GM23338 (cell line): ENCODE measurements at regions not wholly inside any gene's neighbourhood (a gene's known extent, or its start where the extent isn't known, plus 50 kb on each side); places are given as distances from the start of the nearest gene placed in this dataset.
"Not testable (repeated sequence)": the region's sequence is repeated elsewhere in the genome, so short reads cannot be mapped to it uniquely, and the experiment has no call there.

Experiments used
- ATAC-seq: fragments of 200-7000 bp; cut with Tn5 transposase; 3 replicates; pipeline ENCODE4 v1.9.1; 2020
- DNase-seq: peaks from one replicate; pipeline ENCODE4 v3.0.0-alpha.2; 2015; ENCODE audit warnings: low spot score
- H2AFZ ChIP-seq: fragments of 200-600 bp; sonication (generic); 2 replicates; pipeline ENCODE4 v1.8.0; 2016; ENCODE audit warnings: antibody characterized with exemption, mild to moderate bottlenecking, moderate library complexity
- H3F3A ChIP-seq: fragments of 200-600 bp; sonication (generic); replicated peaks from 2 replicates; pipeline ENCODE4 v1.8.0; 2017; ENCODE audit warnings: antibody characterized with exemption, mixed run types, low read depth
- H3K27ac ChIP-seq: fragments of 200-600 bp; sonication (generic); 2 replicates; pipeline ENCODE4 v1.6.1; 2016; ENCODE audit warnings: low read depth
- H3K27me3 ChIP-seq: fragments of 200-600 bp; sonication (generic); 2 replicates; pipeline ENCODE4 v1.8.0; 2016; ENCODE audit warnings: mild to moderate bottlenecking, mixed run types, moderate library complexity; ENCODE audit not compliant: insufficient read depth
- H3K36me3 ChIP-seq: fragments of 200-600 bp; sonication (generic); 2 replicates; pipeline ENCODE4 v1.8.0; 2016; ENCODE audit warnings: mild to moderate bottlenecking; ENCODE audit not compliant: insufficient read depth
- H3K4me1 ChIP-seq: fragments of 200-600 bp; sonication (generic); 2 replicates; pipeline ENCODE4 v1.8.0; 2016; ENCODE audit warnings: mild to moderate bottlenecking, moderate library complexity; ENCODE audit not compliant: insufficient read depth
- H3K4me2 ChIP-seq: fragments of 200-600 bp; sonication (generic); 2 replicates; pipeline ENCODE4 v1.7.1; 2017; ENCODE audit warnings: mixed run types
- H3K4me3 ChIP-seq: fragments of 200-600 bp; sonication (generic); 2 replicates; pipeline ENCODE4 v1.6.1; 2016; ENCODE audit warnings: mixed run types
- H3K79me2 ChIP-seq: fragments of 200-600 bp; sonication (generic); replicated peaks from 2 replicates; pipeline ENCODE4 v1.8.0; 2017; ENCODE audit warnings: mild to moderate bottlenecking; ENCODE audit not compliant: insufficient read depth
- H3K9me2 ChIP-seq: fragments of 200-600 bp; sonication (generic); 2 replicates; pipeline ENCODE4 v1.8.0; 2017; ENCODE audit not compliant: insufficient read depth
- H4K20me1 ChIP-seq: fragments of 200-600 bp; sonication (generic); replicated peaks from 2 replicates; pipeline ENCODE4 v1.8.0; 2017; ENCODE audit warnings: mild to moderate bottlenecking; ENCODE audit not compliant: insufficient read depth
- H3K27ac Mint-ChIP-seq: 2 replicates; pipeline ENCODE4 v1.8.0; 2020; ENCODE audit warnings: inconsistent platforms, mild to moderate bottlenecking, moderate library complexity, mixed read lengths
- H3K27me3 Mint-ChIP-seq: 3 replicates; pipeline ENCODE4 v1.8.0; 2022; ENCODE audit warnings: low read depth, mild to moderate bottlenecking, moderate library complexity, mixed read lengths, inconsistent platforms; ENCODE audit not compliant: insufficient read depth, poor library complexity
- H3K36me3 Mint-ChIP-seq: 3 replicates; pipeline ENCODE4 v1.8.0; 2021; ENCODE audit warnings: low read depth, mild to moderate bottlenecking, inconsistent platforms, moderate library complexity, mixed read lengths
- H3K4me1 Mint-ChIP-seq: 3 replicates; pipeline ENCODE4 v1.8.0; 2020; ENCODE audit warnings: mild to moderate bottlenecking, inconsistent platforms, mixed read lengths
- H3K4me3 Mint-ChIP-seq: 3 replicates; pipeline ENCODE4 v1.8.0; 2021; ENCODE audit warnings: moderate library complexity, mild to moderate bottlenecking, inconsistent platforms, mixed read lengths
- H3K9me3 Mint-ChIP-seq: 3 replicates; pipeline ENCODE4 v1.8.0; 2020; ENCODE audit warnings: moderate library complexity, mild to moderate bottlenecking, inconsistent platforms, mixed read lengths
- ETS1 ChIP-seq: IDR thresholded peaks from 2 replicates; pipeline ENCODE4 v1.6.1; 2016; ENCODE audit warnings: antibody characterized with exemption
- EZH2 ChIP-seq: fragments of 200-600 bp; sonication (generic); IDR thresholded peaks from one replicate; pipeline ENCODE4 v1.8.0; 2017; ENCODE audit warnings: antibody characterized with exemption, mild to moderate bottlenecking, low read depth; ENCODE audit not compliant: unreplicated experiment
- NANOG ChIP-seq: IDR thresholded peaks from 2 replicates; pipeline ENCODE4 v1.6.1; 2016; ENCODE audit warnings: antibody characterized with exemption, borderline replicate concordance
- ZNF331 ChIP-seq: fragments of 250-450 bp; sonication (Bioruptor Pico); IDR thresholded peaks from 2 replicates; pipeline ENCODE4 v1.5.0; 2020; ENCODE audit warnings: low read depth, mild to moderate bottlenecking, moderate library complexity
- ZNF462 ChIP-seq: fragments of 250-450 bp; sonication (Bioruptor Pico); IDR thresholded peaks from 2 replicates; pipeline ENCODE4 v1.5.0; 2020; ENCODE audit warnings: mild to moderate bottlenecking, moderate library complexity

GRCh38 chr12:71266606-71267005, 108.8 kb upstream of the TSPAN8 start (continued):
- TF ChIP-seq ZNF462 (CRISPR knock-in tag) = no peak
- TF ChIP-seq ETS1 = no peak
- no peak for TF ChIP-seq ZNF331
- no peak for TF ChIP-seq EZH2
- TF ChIP-seq NANOG = no peak

- not testable (repeated sequence) for H3K4me2 ChIP-seq, H3K79me2 ChIP-seq, H3K27me3 Mint-ChIP-seq, H4K20me1 ChIP-seq, H3K27ac Mint-ChIP-seq, H2AFZ ChIP-seq, H3K4me3 ChIP-seq, ATAC-seq, H3K4me1 Mint-ChIP-seq, H3K36me3 Mint-ChIP-seq, H3K4me3 Mint-ChIP-seq, H3K4me1 ChIP-seq, H3K9me2 ChIP-seq, DNase-seq, H3K9me3 Mint-ChIP-seq, H3K27me3 ChIP-seq, H3K36me3 ChIP-seq, H3F3A ChIP-seq, H3K27ac ChIP-seq
These were observed 107.9 kb upstream of the TSPAN8 start for GRCh38 chr12:71265731-71266130.
